ENCODE measurements at regions not wholly inside any gene's neighbourhood (a gene's known extent, or its start where the extent isn't known, plus 50 kb on each side); places are given as distances from the start of the nearest gene placed in this dataset.

DNA sequence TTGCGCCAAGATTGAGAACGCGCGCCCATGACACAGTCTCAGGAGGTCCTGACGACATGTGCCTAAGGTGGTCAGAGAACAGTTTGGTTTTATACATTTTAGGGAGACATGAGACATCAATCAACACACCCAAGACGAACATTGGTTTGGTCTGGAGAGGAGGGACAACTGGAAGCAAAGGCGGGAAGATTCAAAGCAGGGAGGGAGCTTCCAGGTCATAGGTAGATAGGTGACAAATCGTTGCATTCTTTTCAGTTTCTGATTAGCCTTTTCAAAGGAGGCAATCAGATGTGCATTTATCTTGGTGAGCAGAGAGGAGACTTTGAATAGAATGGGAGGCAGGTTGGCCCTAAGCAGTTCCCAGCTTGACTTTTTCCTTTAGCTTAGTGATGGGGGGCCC lies 828.4 kb upstream of the DPPA4 start:
- TF ChIP-seq POLR2A (IDR thresholded peaks at IDR 0.05; ENCODE audit: low read length) (no peak), GATA1 (IDR thresholded peaks at IDR 0.05; ENCODE audit: low read depth, low read length) (no peak)

All from erythroblast (primary cell).